ENCODE measurements at regions not wholly inside any gene's neighbourhood (a gene's known extent, or its start where the extent isn't known, plus 50 kb on each side); places are given as distances from the start of the nearest gene placed in this dataset.

- no peak for TF ChIP-seq POLR2A (IDR thresholded peaks at IDR 0.05)
- TF ChIP-seq, protein P1, sequence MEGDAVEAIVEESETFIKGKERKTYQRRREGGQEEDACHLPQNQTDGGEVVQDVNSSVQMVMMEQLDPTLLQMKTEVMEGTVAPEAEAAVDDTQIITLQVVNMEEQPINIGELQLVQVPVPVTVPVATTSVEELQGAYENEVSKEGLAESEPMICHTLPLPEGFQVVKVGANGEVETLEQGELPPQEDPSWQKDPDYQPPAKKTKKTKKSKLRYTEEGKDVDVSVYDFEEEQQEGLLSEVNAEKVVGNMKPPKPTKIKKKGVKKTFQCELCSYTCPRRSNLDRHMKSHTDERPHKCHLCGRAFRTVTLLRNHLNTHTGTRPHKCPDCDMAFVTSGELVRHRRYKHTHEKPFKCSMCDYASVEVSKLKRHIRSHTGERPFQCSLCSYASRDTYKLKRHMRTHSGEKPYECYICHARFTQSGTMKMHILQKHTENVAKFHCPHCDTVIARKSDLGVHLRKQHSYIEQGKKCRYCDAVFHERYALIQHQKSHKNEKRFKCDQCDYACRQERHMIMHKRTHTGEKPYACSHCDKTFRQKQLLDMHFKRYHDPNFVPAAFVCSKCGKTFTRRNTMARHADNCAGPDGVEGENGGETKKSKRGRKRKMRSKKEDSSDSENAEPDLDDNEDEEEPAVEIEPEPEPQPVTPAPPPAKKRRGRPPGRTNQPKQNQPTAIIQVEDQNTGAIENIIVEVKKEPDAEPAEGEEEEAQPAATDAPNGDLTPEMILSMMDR (IDR thresholded peaks at IDR 0.05) = no peak
Measured at GRCh38 chr6:91324711-91325110, 737.8 kb upstream of the MAP3K7 start.

Data from thyroid gland (tissue), 4 donors.